Stimulated activated CD4-positive, alpha-beta T cell treated with anti-CD3 and anti-CD28 coated beads, TNF-alpha, amount 100 ng/mL, for 24 hours (primary cell): ENCODE measurements at regions not wholly inside any gene's neighbourhood (a gene's known extent, or its start where the extent isn't known, plus 50 kb on each side); places are given as distances from the start of the nearest gene placed in this dataset.

Experiments used
- DNase-seq, 3 experiments: peaks; one replicate each; pipeline ENCODE4 v3.0.0-alpha.2; 2020; ENCODE audit warnings: low read depth in 3 of 3

- no peak for DNase-seq
These were observed 1456.7 kb upstream of the MIR17HG start for GRCh38 chr13:89890806-89891205.

DNA sequence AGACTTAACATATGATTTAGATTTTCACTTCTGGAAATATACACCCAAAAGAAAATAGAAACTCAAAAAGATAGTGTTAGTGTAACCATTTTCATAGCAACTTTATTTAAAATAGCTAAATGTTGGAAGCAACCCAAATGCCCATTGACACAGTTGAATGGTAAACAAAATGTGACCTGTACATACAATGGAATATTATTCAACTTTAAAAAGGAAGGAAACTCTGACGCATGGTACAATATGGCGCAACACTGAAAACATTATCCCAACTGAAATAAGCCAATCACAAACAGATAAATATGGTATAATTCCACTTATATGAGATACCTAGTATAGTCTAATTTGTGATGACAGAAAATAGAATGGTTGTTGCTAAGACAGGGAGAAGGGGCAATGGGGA, 1456.1 kb upstream of the MIR17HG start:
- no peak for DNase-seq

GRCh38 chr13:89897681-89898080, 1449.8 kb upstream of the MIR17HG start:
- DNase-seq, result no peak

DNA sequence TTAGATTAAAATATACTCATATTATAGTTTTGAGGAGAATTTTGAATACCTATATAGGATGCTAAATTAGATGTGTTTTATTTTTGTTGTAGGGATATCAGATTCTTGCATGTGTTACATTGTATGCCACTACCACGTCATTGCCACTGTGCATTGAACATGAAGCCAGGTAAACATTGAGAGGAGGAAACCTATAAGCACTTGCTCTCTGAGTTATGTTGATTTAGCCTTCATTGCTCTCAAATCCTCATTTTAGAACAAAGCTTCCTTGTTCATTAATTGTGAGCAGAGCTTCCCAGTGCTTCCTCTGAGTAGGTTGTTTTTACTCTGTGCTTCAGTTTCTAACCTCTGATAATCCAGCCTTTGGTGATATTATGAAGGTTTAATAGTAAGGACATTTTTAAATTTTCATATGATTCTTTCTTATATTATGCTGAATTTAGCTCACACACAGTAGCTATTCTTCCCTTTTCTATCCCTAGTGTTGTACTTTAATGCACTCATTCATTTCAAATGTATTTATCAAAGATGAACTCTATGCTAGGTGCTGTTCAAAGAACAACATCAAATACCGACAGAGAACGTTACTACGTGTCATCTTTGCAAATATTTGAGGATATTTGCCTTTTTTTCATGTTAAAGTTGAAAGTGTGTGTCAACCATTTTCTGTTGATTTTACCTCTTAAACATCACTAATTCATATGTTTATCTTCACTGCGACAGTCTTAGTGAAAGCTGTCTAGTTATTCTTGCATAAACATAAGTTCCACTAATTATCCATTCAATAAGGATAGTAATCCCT, 1448.0 kb upstream of the MIR17HG start:
- DNase-seq, result no peak

- no peak for DNase-seq
These were observed 1447.3 kb upstream of the MIR17HG start for GRCh38 chr13:89900104-89900765.

- no peak for DNase-seq
These were observed 1445.3 kb upstream of the MIR17HG start for GRCh38 chr13:89902223-89902622.

- no peak for DNase-seq
These were observed 1444.4 kb upstream of the MIR17HG start for GRCh38 chr13:89903115-89903514.

GRCh38 chr13:89910166-89910565, 1437.3 kb upstream of the MIR17HG start:
- DNase-seq, result no peak

DNA sequence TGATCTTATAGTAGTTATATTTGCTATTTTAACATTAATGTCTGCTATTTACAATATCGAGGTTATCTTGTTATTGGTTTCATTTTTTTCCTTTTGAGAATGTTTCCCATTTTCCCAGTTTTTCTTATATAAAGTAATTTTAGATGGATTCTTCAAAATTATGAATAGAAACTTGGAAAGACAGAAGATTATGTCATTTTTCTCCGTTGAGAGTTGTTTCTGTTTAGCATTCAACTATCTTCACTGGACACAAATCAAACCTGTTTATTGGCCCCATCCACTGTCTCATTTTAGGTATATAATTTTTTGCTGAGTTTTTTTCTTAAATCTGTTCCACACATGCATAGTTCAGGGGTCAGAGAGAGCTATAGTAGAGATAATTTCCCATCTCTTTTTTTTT, 1430.9 kb upstream of the MIR17HG start:
- DNase-seq, result no peak

- DNase-seq, result no peak
These were observed 1427.0 kb upstream of the MIR17HG start for GRCh38 chr13:89920461-89920860.

- DNase-seq, result no peak
These were observed 1424.4 kb upstream of the MIR17HG start for GRCh38 chr13:89923052-89923451.

- DNase-seq, result no peak
These were observed 1423.8 kb upstream of the MIR17HG start for GRCh38 chr13:89923736-89924135.

DNA sequence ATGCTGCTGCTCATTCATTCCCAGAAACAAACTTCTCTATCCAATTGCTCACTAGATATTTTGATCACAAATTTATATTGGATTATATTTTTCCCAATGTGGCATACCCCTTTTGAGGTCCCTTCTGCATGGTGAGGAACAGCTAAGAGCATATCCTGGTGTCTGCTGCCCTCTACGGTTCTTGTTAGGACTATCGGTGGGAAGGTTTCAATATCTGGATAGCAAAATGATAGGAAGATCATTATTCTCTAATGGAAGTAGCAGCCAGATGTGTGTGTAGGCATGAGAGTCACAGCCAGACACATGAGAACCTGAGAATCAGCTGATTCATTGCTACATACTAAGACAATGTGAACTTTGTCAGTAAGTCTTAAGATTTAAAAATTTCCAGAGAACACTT, 1422.4 kb upstream of the MIR17HG start:
- DNase-seq, result no peak

DNA sequence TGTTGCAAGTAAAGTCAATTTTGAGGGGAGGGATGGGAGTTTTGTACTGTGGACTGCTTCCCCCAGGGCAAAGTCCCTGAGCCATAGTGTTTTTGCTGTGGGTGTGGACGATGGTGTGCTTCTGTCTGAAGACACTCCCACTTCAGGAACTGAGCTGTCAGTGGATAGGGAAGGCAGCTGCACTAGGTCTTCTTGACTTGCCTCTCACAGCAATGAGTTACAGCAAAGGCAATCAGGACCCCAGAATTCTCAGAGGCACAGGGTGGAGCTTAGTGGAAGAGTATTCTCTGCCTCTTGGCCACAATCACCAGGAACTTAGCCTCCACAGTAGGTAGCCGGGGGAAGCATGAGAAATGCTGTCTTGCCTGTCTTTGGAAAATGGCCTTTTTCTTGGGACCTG, 1416.6 kb upstream of the MIR17HG start:
- DNase-seq, result no peak

GRCh38 chr13:89932902-89933301, 1414.6 kb upstream of the MIR17HG start:
- DNase-seq, result no peak

DNA sequence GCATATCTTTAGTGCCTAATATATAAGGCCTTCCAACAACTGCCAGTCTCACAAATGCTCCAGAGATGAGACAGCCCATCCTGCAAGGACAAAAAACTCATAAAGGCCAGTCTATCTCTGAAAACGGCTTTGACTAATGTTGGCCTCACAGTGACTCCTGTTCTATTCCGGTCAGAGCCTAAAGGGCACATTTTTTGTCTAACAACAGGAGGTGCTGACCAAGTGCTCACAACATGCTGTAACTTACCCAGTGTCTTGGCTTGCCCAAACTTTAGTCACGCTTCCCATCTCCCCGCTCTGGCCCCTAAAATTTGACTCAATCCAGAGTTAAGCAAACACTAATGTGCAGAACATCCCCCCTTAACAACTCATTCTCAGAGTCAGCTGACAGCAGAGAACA, 1411.2 kb upstream of the MIR17HG start:
- DNase-seq, result no peak

DNA sequence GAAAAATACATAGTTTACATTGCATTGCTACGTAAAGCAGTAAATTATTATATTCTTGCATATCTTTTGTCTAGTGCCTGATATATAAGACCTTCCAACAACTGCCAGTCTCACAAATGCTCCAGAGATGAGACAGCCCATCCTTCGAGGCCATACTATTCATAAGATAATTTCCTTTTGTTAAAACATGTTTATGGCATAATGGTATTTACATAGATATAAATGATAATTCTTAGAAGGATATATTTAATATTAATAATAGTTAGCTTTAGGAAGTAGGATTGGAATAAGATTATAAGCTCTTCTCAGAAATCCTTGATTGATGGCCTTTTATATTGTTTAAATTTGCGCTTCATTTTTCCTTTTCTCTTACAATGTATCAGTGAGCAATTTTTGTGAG, 1410.1 kb upstream of the MIR17HG start:
- no peak for DNase-seq

GRCh38 chr13:89940383-89940782, 1407.1 kb upstream of the MIR17HG start:
- DNase-seq, result no peak

DNA sequence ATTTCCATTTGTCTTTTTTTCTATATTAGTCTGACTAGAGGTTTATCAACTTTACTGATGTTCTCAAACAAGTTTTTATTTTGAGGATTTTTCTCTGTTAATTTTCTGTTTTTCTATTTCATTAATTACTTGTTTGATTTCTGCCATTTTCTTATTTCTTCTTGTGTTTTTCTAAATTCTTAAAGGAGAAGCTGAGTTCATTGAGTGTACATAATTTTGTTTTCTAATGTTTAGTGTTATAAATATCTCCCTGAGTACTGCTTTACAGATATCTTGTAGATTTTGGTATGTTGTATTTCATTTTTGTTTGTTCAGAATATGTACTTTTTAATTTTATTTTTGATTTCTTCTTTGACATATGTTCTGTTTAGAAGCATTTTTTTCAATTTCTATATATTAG, 1404.3 kb upstream of the MIR17HG start:
- DNase-seq, result no peak

DNA sequence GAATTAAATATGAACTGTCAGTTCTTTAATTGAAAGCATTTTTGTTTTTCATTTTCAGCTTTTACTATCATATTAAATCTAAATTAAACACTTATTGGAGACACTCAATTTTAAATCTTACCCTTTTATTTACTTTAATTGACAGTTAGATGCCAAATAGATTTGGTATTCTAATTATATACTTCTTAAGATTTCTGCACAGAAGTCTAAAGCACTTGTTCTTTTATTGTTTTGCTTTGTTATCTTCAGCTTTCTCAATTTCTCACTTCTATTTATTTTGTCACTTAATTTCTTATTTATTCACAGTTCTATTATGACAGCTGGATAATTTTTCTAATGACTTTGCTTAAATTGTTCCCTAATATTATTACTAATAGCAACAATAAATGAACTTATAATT, 1397.3 kb upstream of the MIR17HG start:
- DNase-seq, result no peak

DNA sequence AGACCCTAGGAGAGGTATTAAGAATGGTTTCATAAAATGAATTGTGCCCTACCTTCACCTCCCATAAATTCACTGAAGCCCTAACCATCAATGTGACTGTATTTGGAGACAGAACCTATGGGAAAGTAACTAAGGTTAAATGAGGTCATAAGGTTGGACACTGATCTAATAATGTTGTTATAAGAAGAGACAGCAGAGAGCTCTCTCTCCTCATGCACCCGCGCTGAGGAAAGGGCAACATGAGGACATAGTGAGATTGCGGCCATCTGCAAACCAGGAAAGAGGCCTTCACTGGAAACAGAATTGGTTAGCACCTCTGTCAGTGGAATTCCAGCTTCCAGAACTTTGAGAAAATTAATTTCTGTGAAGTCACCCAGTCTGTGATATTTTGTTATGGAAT, 1396.1 kb upstream of the MIR17HG start:
- DNase-seq, result no peak

- DNase-seq, result no peak
These were observed 1393.9 kb upstream of the MIR17HG start for GRCh38 chr13:89953581-89953980.

DNA sequence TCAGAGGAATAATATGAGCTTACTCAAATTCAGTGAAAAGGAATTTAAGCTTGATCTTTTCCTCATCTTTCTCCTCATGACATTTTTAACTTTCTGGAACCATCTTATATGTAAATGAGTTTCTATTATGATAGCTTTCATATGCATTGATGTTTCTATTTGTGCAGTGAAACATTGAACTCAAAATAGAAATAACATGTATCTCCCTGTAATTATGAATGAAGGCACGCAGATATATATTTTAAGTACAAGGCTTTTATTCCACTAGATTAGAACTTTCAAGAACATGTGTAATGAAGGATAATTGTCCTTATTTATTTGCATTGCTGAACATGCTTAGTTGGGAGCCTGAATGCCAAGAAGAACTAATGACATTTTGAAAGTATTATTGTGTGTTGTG, 1391.7 kb upstream of the MIR17HG start:
- DNase-seq, result no peak

DNA sequence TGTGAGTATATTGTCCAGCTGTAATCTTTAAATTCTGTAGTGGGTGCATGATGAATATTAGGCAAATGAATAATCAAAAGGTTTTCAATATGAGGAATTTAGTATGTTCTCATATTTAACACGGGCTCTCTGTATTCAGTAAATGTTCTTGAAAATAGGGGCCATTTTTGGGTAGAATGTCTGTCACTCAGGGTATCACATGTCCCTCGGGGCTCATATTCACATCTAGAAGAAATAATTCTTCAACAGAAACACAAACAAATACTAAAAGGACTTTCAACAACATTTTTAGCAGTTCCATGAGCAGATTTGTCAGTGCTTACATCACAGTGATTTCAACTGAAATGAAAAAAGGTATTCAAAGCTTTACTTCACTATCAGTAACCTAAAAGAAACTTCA, 1388.4 kb upstream of the MIR17HG start:
- no peak for DNase-seq
